B cell (primary cell): ENCODE measurements at regions not wholly inside any gene's neighbourhood (a gene's known extent, or its start where the extent isn't known, plus 50 kb on each side); places are given as distances from the start of the nearest gene placed in this dataset.

Source experiments
- ATAC-seq: fragments of 200-7000 bp; cut with Tn5 transposase; one replicate; pipeline ENCODE4 v1.10.0; 2021; ENCODE audit warnings: low read depth, mild to moderate bottlenecking, moderate number of reproducible peaks, moderate library complexity
- CTCF ChIA-PET: fragments of 350-600 bp; sonication (Branson Sonifier 250); formaldehyde crosslinking; loops from one replicate; lab custom pipeline; 2021; ENCODE audit warnings: antibody characterized with exemption, inconsistent platforms; lab: Charles Lee
- POLR2A ChIA-PET: fragments of 350-600 bp; sonication (Branson Sonifier 250); formaldehyde crosslinking; loops from one replicate; lab custom pipeline; 2021; ENCODE audit warnings: antibody characterized with exemption; lab: Charles Lee
- DNase-seq: peaks from one replicate; pipeline ENCODE4 v3.0.0; 2013
- H2AFZ ChIP-seq: 2 replicates; pipeline ENCODE4 v1.6.1; 2012; ENCODE audit warnings: mild to moderate bottlenecking, low read depth, low read length; ENCODE audit not compliant: insufficient read depth, poor library complexity, severe bottlenecking
- H3K27ac ChIP-seq, 2 donors: 1 replicate in 1 of 2; 2 replicates in 1 of 2; pipeline ENCODE4 v1.5.1; 2012 to 2013; ENCODE audit warnings: low read length in 2 of 2, mild to moderate bottlenecking in 2 of 2, moderate library complexity in 1 of 2
- H3K27me3 ChIP-seq, 4 experiments: fragments of 200-600 bp in 1 of 4; sonication (generic) in 1 of 4; replicated peaks in 1 of 4; 1 replicate in 2 of 4; 2 replicates in 2 of 4; pipeline versions ENCODE4 v1.6.1 to v1.7.0; 2013 to 2016; ENCODE audit warnings: low read length in 3 of 4, mild to moderate bottlenecking in 2 of 4, mixed read lengths in 1 of 4, moderate library complexity in 1 of 4; ENCODE audit not compliant: insufficient read depth in 4 of 4, control insufficient read depth in 3 of 4; ENCODE audit errors: control extremely low read depth in 1 of 4
- H3K36me3 ChIP-seq, 2 experiments: replicated peaks in 1 of 2; 1 replicate in 1 of 2; 2 replicates in 1 of 2; pipeline versions ENCODE4 v1.6.1 to v1.7.1; 2013; ENCODE audit warnings: low read length in 1 of 2; ENCODE audit not compliant: insufficient read depth in 2 of 2, control insufficient read depth in 1 of 2; ENCODE audit errors: control extremely low read depth in 1 of 2, extremely low read depth in 1 of 2
- H3K4me1 ChIP-seq, 2 donors: fragments of 200-600 bp in 1 of 2; sonication (generic) in 1 of 2; 1 replicate in 1 of 2; 2 replicates in 1 of 2; pipeline versions ENCODE4 v1.5.1 to v1.6.1; 2013 to 2017; ENCODE audit warnings: low read length in 2 of 2; ENCODE audit not compliant: control insufficient read depth in 2 of 2, insufficient read depth in 2 of 2
- H3K4me2 ChIP-seq: replicated peaks from 2 replicates; pipeline ENCODE3; 2012; ENCODE audit warnings: mild to moderate bottlenecking, low read depth, low read length; ENCODE audit not compliant: poor library complexity, severe bottlenecking
- H3K4me3 ChIP-seq, 5 experiments: fragments of 200-600 bp in 1 of 5; sonication (generic) in 1 of 5; 1 replicate in 3 of 5; 2 replicates in 2 of 5; pipeline versions ENCODE4 v1.5.1 to v1.7.0; 2011 to 2016; ENCODE audit warnings: low read length in 4 of 5, mild to moderate bottlenecking in 4 of 5, low read depth in 2 of 5, control low read depth in 1 of 5, moderate library complexity in 1 of 5; ENCODE audit not compliant: insufficient read depth in 1 of 5; ENCODE audit errors: control extremely low read depth in 1 of 5, extremely low read depth in 1 of 5
- H3K79me2 ChIP-seq: fragments of 200-600 bp; sonication (generic); one replicate; pipeline ENCODE4 v1.6.0; 2016; ENCODE audit warnings: low read length; ENCODE audit not compliant: control insufficient read depth, insufficient read depth
- H3K9ac ChIP-seq: fragments of 200-600 bp; sonication (generic); 2 replicates; pipeline ENCODE4 v1.6.1; 2017; ENCODE audit warnings: mild to moderate bottlenecking, low read length, moderate library complexity
- H3K9me3 ChIP-seq, 3 donors: one replicate each; pipeline versions ENCODE4 v1.6.1 to v1.7.1; 2013; ENCODE audit warnings: low read length in 2 of 3; ENCODE audit not compliant: control insufficient read depth in 2 of 3, insufficient read depth in 1 of 3; ENCODE audit errors: control extremely low read depth in 1 of 3
- H4K20me1 ChIP-seq: 2 replicates; pipeline ENCODE4 v1.6.0; 2012; ENCODE audit warnings: mild to moderate bottlenecking, low read length; ENCODE audit not compliant: insufficient read depth, control insufficient read depth, poor library complexity, severe bottlenecking
- H3K27ac Mint-ChIP-seq: one replicate; pipeline ENCODE4 v1.8.0; 2021; ENCODE audit warnings: mixed read lengths
- H3K27me3 Mint-ChIP-seq: one replicate; pipeline ENCODE4 v1.8.0; 2021; ENCODE audit warnings: mixed read lengths
- H3K4me1 Mint-ChIP-seq: one replicate; pipeline ENCODE4 v1.8.0; 2021; ENCODE audit warnings: mixed read lengths
- H3K4me3 Mint-ChIP-seq: one replicate; pipeline ENCODE4 v1.8.0; 2021; ENCODE audit warnings: mixed read lengths
- H3K9me3 Mint-ChIP-seq: one replicate; pipeline ENCODE4 v1.8.0; 2022; ENCODE audit warnings: mixed read lengths; ENCODE audit not compliant: insufficient read depth
- CTCF ChIP-seq: fragments of 200-600 bp; IDR thresholded peaks from one replicate; pipeline ENCODE4 v1.8.0; 2022; ENCODE audit warnings: antibody characterized with exemption, mild to moderate bottlenecking
- EZH2 ChIP-seq: IDR thresholded peaks from 2 replicates; pipeline ENCODE4 v1.6.1; 2012; ENCODE audit warnings: borderline replicate concordance, low read depth, mild to moderate bottlenecking, moderate library complexity, low read length; ENCODE audit not compliant: insufficient read depth, poor library complexity, severe bottlenecking
- WGBS: methylation state at CpG from one replicate; pipeline ENCODE4 v1.1.5; 2013; ENCODE audit warnings: missing lambda C conversion rate; ENCODE audit not compliant: insufficient coverage; 5-methylcytosine and 5-hydroxymethylcytosine counted together
- intact Hi-C: fragments of 100-400 bp; cut with micrococcal nuclease; formaldehyde crosslinking; loops from one replicate; pipeline ENCODE4 v1.10.0; 2022

- Histone ChIP-seq H3K4me3 (no peak overlapping the region), H3K9ac (no peak overlapping the region), H3K36me3 (no peaks in the 10 kb centered on the region), H3K4me2 (no peak overlapping the region), H3K27me3 (no peaks in the 10 kb centered on the region), H3K79me2 (no peaks in the 10 kb centered on the region), H3K9me3 (no peaks in the 10 kb centered on the region), H4K20me1 (no peaks in the 10 kb centered on the region), H3K27ac (no peak overlapping the region), H2AFZ (no peak overlapping the region), H3K4me1 (no peaks in the 10 kb centered on the region)
- ChIA-PET POLR2A (no interaction called here), CTCF (no interaction called here)
- intact Hi-C loops = no loop called here
- Mint-ChIP-seq H3K4me1 (no peaks in the 10 kb centered on the region), H3K4me3 (no peak overlapping the region), H3K27me3 (peaks cover 17% of the 10 kb centered on the region), H3K27ac (no peak overlapping the region), H3K9me3 (no peaks in the 10 kb centered on the region)
- no peak for DNase-seq
- ATAC-seq = no peak
- no CpG with 5 or more reads among the region's 2 CpGs for whole genome bisulfite sequencing
- TF ChIP-seq EZH2 (no peak), CTCF (no peak)
Measured at GRCh38 chr12:41923351-41923750, 221.3 kb downstream of the GXYLT1 start.

- Histone ChIP-seq H3K27me3 (no peaks in the 10 kb centered on the region), H3K79me2 (no peaks in the 10 kb centered on the region), H3K9ac (no peak overlapping the region), H3K4me3 (no peak overlapping the region), H3K27ac (no peak overlapping the region), H4K20me1 (no peaks in the 10 kb centered on the region), H3K36me3 (no peaks in the 10 kb centered on the region), H3K4me1 (no peaks in the 10 kb centered on the region), H2AFZ (no peak overlapping the region), H3K9me3 (no peaks in the 10 kb centered on the region), H3K4me2 (no peak overlapping the region)
- WGBS = no CpG with 5 or more reads among the region's 1 CpG
- POLR2A ChIA-PET = no interaction called here
- Mint-ChIP-seq H3K4me1 (no peaks in the 10 kb centered on the region), H3K27ac (no peak overlapping the region), H3K4me3 (no peak overlapping the region), H3K27me3 (peaks cover 23% of the 10 kb centered on the region), H3K9me3 (no peaks in the 10 kb centered on the region)
- ATAC-seq (no peak), DNase-seq (no peak)
- intact Hi-C loops = no loop called here
- TF ChIP-seq CTCF (no peak), EZH2 (no peak)
- CTCF ChIA-PET = no interaction called here
Measured at GRCh38 chr12:41920355-41920754, 224.3 kb downstream of the GXYLT1 start.
